HCT116 (cell line): ENCODE measurements at regions not wholly inside any gene's neighbourhood (a gene's known extent, or its start where the extent isn't known, plus 50 kb on each side); places are given as distances from the start of the nearest gene placed in this dataset.

Source experiments
- ATAC-seq: fragments of 200-7000 bp; cut with Tn5 transposase; 2 replicates; pipeline ENCODE4 v1.9.1; 2020; ENCODE audit warnings: mild to moderate bottlenecking, moderate library complexity
- BruUV-seq: library from RNA; stranded (reverse); fragments of 400-500 nt; replicated peaks from 2 replicates; lab custom pipeline; 2021; lab: Mats Ljungman, UMichigan
- CTCF ChIA-PET: fragments of 300-600 bp; sonication (Branson Sonifier 250); formaldehyde crosslinking; loops from one replicate; lab custom pipeline; 2021; ENCODE audit warnings: antibody characterized with exemption; lab: Charles Lee
- POLR2A ChIA-PET: fragments of 300-600, 350-600 bp; sonication (Branson Sonifier 250); formaldehyde crosslinking; loops from one replicate; lab custom pipeline; 2021; ENCODE audit warnings: antibody characterized with exemption; lab: Charles Lee
- RAD21 ChIA-PET, 2 experiments: fragments of 300-600 bp; sonication (Branson Sonifier 250); formaldehyde crosslinking; loops; one replicate each; lab custom pipeline; 2023; ENCODE audit warnings: low total read pairs in 2 of 2; ENCODE audit not compliant: uncharacterized antibody in 2 of 2, unreplicated experiment in 2 of 2, low non-redundant PET in 1 of 2; lab: Charles Lee
- DNase-seq: peaks from one replicate; pipeline ENCODE4 v3.0.0-alpha.2; 2010; ENCODE audit warnings: low read depth, low spot score
- H2AFZ ChIP-seq: fragments of 200-600 bp; shearing (Covaris generic), sonication (generic); 2 replicates; pipeline ENCODE4 v1.6.1; 2017; ENCODE audit warnings: low read depth, mixed run types, mixed read lengths, antibody characterized with exemption, low read length; ENCODE audit not compliant: poor library complexity, severe bottlenecking
- H3K27ac ChIP-seq: 2 replicates; pipeline ENCODE4 v1.5.1; 2012; ENCODE audit warnings: low read depth, low read length
- H3K27me3 ChIP-seq: fragments of 200-600 bp; sonication (generic); 2 replicates; pipeline ENCODE4 v1.6.1; 2016; ENCODE audit warnings: mixed run types, low read length, mixed read lengths; ENCODE audit not compliant: insufficient read depth
- H3K36me3 ChIP-seq, 2 experiments: fragments of 200-500 bp in 1 of 2; fragments of 200-600 bp in 1 of 2; sonication (Bioruptor generic) in 1 of 2; sonication (generic) in 1 of 2; 2 replicates each; pipeline versions ENCODE4 v1.5.1 to v1.6.1; 2014 to 2016; ENCODE audit warnings: low read length in 2 of 2, inconsistent platforms in 1 of 2, mixed read lengths in 1 of 2, mixed run types in 1 of 2; ENCODE audit not compliant: insufficient read depth in 2 of 2, control insufficient read depth in 1 of 2
- H3K4me1 ChIP-seq, 2 experiments: fragments of 200-600 bp in 1 of 2; sonication (generic) in 1 of 2; 2 replicates each; pipeline versions ENCODE4 v1.5.1 to v1.6.1; 2012 to 2017; ENCODE audit warnings: low read length in 2 of 2, inconsistent platforms in 1 of 2, mild to moderate bottlenecking in 1 of 2, mixed read lengths in 1 of 2, mixed run types in 1 of 2, moderate library complexity in 1 of 2; ENCODE audit not compliant: insufficient read depth in 2 of 2, control insufficient read depth in 1 of 2
- H3K4me2 ChIP-seq: fragments of 200-600 bp; sonication (generic); 2 replicates; pipeline ENCODE4 v1.6.1; 2017; ENCODE audit warnings: mixed run types, low read length, mixed read lengths
- H3K4me3 ChIP-seq, 2 experiments: fragments of 200-600 bp in 1 of 2; sonication (generic) in 1 of 2; replicated peaks in 1 of 2; 2 replicates each; pipeline ENCODE4 v1.5.1; 2011 to 2016; ENCODE audit warnings: low read length in 2 of 2, control low read depth in 1 of 2, low read depth in 1 of 2, mild to moderate bottlenecking in 1 of 2, mixed read lengths in 1 of 2, mixed run types in 1 of 2
- H3K79me2 ChIP-seq: fragments of 200-600 bp; sonication (generic); 2 replicates; pipeline ENCODE4 v1.6.1; 2017; ENCODE audit warnings: mild to moderate bottlenecking, mixed run types, low read length, moderate library complexity, mixed read lengths; ENCODE audit not compliant: insufficient read depth
- H3K9ac ChIP-seq: fragments of 200-600 bp; sonication (generic); 2 replicates; pipeline ENCODE4 v1.6.1; 2016; ENCODE audit warnings: low read length, mixed read lengths
- H3K9me2 ChIP-seq: fragments of 200-600 bp; sonication (generic), shearing (Covaris generic); 2 replicates; pipeline ENCODE4 v1.6.1; 2017; ENCODE audit warnings: mixed run types, mild to moderate bottlenecking, moderate library complexity; ENCODE audit not compliant: insufficient read depth
- H3K9me3 ChIP-seq, 2 experiments: fragments of 200-500 bp in 1 of 2; fragments of 200-600 bp in 1 of 2; sonication (Bioruptor generic) in 1 of 2; sonication (generic) in 1 of 2; 2 replicates each; pipeline ENCODE4 v1.6.1; 2014 to 2017; ENCODE audit warnings: low read length in 2 of 2, mixed read lengths in 2 of 2, inconsistent platforms in 1 of 2, low read depth in 1 of 2, mild to moderate bottlenecking in 1 of 2, mixed run types in 1 of 2, moderate library complexity in 1 of 2; ENCODE audit not compliant: control insufficient read depth in 1 of 2, insufficient read depth in 1 of 2
- H4K20me1 ChIP-seq: fragments of 200-600 bp; sonication (generic), shearing (Covaris generic); 2 replicates; pipeline ENCODE4 v1.6.1; 2017; ENCODE audit warnings: mixed run types, mild to moderate bottlenecking, moderate library complexity; ENCODE audit not compliant: insufficient read depth
- CEBPB ChIP-seq: IDR thresholded peaks from 2 replicates; pipeline ENCODE4 v1.6.1; 2012; ENCODE audit warnings: low read depth
- EGR1 ChIP-seq: IDR thresholded peaks from 2 replicates; pipeline ENCODE4 v1.6.1; 2012; ENCODE audit warnings: low read depth
- ELF1 ChIP-seq: IDR thresholded peaks from 2 replicates; pipeline ENCODE4 v1.6.1; 2012; ENCODE audit warnings: low read depth, borderline replicate concordance
- EZH2 ChIP-seq: fragments of 200-600 bp; sonication (generic); IDR thresholded peaks from 2 replicates; pipeline ENCODE4 v1.6.1; 2017; ENCODE audit warnings: antibody characterized with exemption, mixed run types
- EZH2phosphoT487 ChIP-seq: fragments of 200-600 bp; IDR thresholded peaks from 2 replicates; pipeline ENCODE4 v1.6.1; 2018; ENCODE audit warnings: antibody characterized with exemption, borderline replicate concordance
- JUND ChIP-seq: IDR thresholded peaks from 2 replicates; pipeline ENCODE4 v1.6.1; 2012
- POLR2A ChIP-seq: IDR thresholded peaks from 2 replicates; pipeline ENCODE4 v1.7.0; 2011; ENCODE audit warnings: borderline replicate concordance; ENCODE audit not compliant: insufficient read depth, insufficient read length; ENCODE audit errors: extremely low read depth
- POLR2AphosphoS5 ChIP-seq: IDR thresholded peaks from 2 replicates; pipeline ENCODE4 v1.6.1; 2011; ENCODE audit warnings: mild to moderate bottlenecking, low read depth, low read length, moderate library complexity
- RAD21 ChIP-seq: IDR thresholded peaks from 2 replicates; pipeline ENCODE4 v1.6.1; 2012; ENCODE audit warnings: low read depth, mild to moderate bottlenecking
- SIN3A ChIP-seq: IDR thresholded peaks from 2 replicates; pipeline ENCODE4 v1.6.1; 2012; ENCODE audit warnings: low read depth
- SP1 ChIP-seq: IDR thresholded peaks from 2 replicates; pipeline ENCODE4 v1.6.1; 2012; ENCODE audit warnings: low read depth
- TCF7L2 ChIP-seq: IDR thresholded peaks from 2 replicates; pipeline ENCODE4 v1.7.0; 2011; ENCODE audit warnings: borderline replicate concordance, inconsistent platforms; ENCODE audit not compliant: insufficient read depth, insufficient read length; ENCODE audit errors: extremely low read depth
- YY1 ChIP-seq: IDR thresholded peaks from 2 replicates; pipeline ENCODE4 v1.6.1; 2011; ENCODE audit warnings: low read length, low read depth, moderate library complexity, mild to moderate bottlenecking; ENCODE audit not compliant: insufficient replicate concordance; ENCODE audit errors: extremely low read depth
- ZFX ChIP-seq: fragments of 450-650 bp; IDR thresholded peaks from 2 replicates; pipeline ENCODE4 v1.6.1; 2017
- ZNF274 ChIP-seq: fragments of 200-500 bp; sonication (Bioruptor generic); IDR thresholded peaks from 2 replicates; pipeline ENCODE4 v1.6.1; 2014; ENCODE audit warnings: mild to moderate bottlenecking, low read depth, low read length, inconsistent platforms
- intact Hi-C: fragments of 100-400 bp; cut with micrococcal nuclease; formaldehyde crosslinking; loops from 2 replicates; pipeline ENCODE4 v1.10.0; 2022
- TF ChIP-seq, protein P1 (sequence below): IDR thresholded peaks from 2 replicates; pipeline ENCODE4 v1.6.1; 2011; ENCODE audit warnings: mild to moderate bottlenecking, low read length, moderate library complexity; ENCODE audit not compliant: insufficient replicate concordance; ENCODE audit errors: extremely low read depth
- TF ChIP-seq, protein P2 (sequence below), 3 experiments: fragments of 200-600 bp in 1 of 3; sonication (generic) in 1 of 3; IDR thresholded peaks in 2 of 3; conservative IDR thresholded peaks in 1 of 3; 2 replicates each; pipeline ENCODE4 v1.5.1; 2012 to 2017; ENCODE audit warnings: low read depth in 2 of 3, low read length in 2 of 3, antibody characterized with exemption in 1 of 3, borderline replicate concordance in 1 of 3, control low read depth in 1 of 3, mild to moderate bottlenecking in 1 of 3, mixed read lengths in 1 of 3, mixed run types in 1 of 3, moderate library complexity in 1 of 3; ENCODE audit not compliant: insufficient read depth in 1 of 3
- TF ChIP-seq, protein P3 (sequence below): IDR thresholded peaks from 2 replicates; pipeline ENCODE4 v1.6.1; 2012
- TF ChIP-seq, protein P4 (sequence below): IDR thresholded peaks from 2 replicates; pipeline ENCODE4 v1.6.1; 2012; ENCODE audit warnings: low read depth
- TF ChIP-seq, protein P5 (sequence below): IDR thresholded peaks from 2 replicates; pipeline ENCODE4 v1.6.1; 2012

DNA sequence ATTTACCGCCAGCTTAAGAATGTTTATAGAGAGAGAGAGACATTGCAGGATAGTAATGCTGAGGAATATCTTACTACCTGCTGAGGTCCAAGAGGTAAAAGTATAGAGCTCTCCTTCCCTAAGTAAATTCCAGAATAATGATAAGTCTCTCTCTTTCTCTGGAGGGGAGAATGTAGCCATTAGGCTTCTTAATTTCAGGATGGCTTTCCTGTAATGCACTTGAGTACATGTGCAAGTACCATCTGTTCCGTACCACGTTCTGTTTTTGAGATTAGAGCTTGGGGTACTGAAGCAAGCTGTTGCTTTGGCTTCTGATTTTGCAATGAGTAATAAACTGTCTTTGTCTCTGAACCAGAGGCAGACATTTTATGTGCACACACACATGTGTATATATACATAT, 1314.0 kb downstream of the JRKL start:
- no peak overlapping the region for H3K9ac ChIP-seq
- no peak overlapping the region for H2AFZ ChIP-seq
- POLR2A ChIA-PET, result no interaction called here
- peaks cover 0 to 15% of the 10 kb centered on the region in 2 experiments; a peak in 2 of 4 replicates for H3K9me3 ChIP-seq
- H3K27me3 ChIP-seq, result no peaks in the 10 kb centered on the region
- DNase-seq, result no peak
- RAD21 ChIA-PET, result no interaction called here
- H3K27ac ChIP-seq, result no peak overlapping the region
- no peak overlapping the region for H3K4me3 ChIP-seq
- no peak for TF ChIP-seq POLR2A
- no peak for TF ChIP-seq ZFX
- no peak for TF ChIP-seq RAD21
- no peak for TF ChIP-seq EZH2
- TF ChIP-seq EZH2phosphoT487, result no peak
- TF ChIP-seq EGR1, result no peak
- TF ChIP-seq YY1, result no peak
- TF ChIP-seq, protein P1, sequence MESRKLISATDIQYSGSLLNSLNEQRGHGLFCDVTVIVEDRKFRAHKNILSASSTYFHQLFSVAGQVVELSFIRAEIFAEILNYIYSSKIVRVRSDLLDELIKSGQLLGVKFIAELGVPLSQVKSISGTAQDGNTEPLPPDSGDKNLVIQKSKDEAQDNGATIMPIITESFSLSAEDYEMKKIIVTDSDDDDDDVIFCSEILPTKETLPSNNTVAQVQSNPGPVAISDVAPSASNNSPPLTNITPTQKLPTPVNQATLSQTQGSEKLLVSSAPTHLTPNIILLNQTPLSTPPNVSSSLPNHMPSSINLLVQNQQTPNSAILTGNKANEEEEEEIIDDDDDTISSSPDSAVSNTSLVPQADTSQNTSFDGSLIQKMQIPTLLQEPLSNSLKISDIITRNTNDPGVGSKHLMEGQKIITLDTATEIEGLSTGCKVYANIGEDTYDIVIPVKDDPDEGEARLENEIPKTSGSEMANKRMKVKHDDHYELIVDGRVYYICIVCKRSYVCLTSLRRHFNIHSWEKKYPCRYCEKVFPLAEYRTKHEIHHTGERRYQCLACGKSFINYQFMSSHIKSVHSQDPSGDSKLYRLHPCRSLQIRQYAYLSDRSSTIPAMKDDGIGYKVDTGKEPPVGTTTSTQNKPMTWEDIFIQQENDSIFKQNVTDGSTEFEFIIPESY, result no peak
- TF ChIP-seq, protein P2, sequence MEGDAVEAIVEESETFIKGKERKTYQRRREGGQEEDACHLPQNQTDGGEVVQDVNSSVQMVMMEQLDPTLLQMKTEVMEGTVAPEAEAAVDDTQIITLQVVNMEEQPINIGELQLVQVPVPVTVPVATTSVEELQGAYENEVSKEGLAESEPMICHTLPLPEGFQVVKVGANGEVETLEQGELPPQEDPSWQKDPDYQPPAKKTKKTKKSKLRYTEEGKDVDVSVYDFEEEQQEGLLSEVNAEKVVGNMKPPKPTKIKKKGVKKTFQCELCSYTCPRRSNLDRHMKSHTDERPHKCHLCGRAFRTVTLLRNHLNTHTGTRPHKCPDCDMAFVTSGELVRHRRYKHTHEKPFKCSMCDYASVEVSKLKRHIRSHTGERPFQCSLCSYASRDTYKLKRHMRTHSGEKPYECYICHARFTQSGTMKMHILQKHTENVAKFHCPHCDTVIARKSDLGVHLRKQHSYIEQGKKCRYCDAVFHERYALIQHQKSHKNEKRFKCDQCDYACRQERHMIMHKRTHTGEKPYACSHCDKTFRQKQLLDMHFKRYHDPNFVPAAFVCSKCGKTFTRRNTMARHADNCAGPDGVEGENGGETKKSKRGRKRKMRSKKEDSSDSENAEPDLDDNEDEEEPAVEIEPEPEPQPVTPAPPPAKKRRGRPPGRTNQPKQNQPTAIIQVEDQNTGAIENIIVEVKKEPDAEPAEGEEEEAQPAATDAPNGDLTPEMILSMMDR (IDR thresholded peaks at IDR 0.05 in 2 of 3, conservative IDR thresholded peaks at IDR 0.05 in 1 of 3; ENCODE audit: borderline replicate concordance in 1 of 3, insufficient read depth in 1 of 3, low read depth in 2 of 3, low read length in 2 of 3), result no peak
- TF ChIP-seq, protein P3, sequence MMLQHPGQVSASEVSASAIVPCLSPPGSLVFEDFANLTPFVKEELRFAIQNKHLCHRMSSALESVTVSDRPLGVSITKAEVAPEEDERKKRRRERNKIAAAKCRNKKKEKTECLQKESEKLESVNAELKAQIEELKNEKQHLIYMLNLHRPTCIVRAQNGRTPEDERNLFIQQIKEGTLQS, result no peak
- TF ChIP-seq, protein P4, sequence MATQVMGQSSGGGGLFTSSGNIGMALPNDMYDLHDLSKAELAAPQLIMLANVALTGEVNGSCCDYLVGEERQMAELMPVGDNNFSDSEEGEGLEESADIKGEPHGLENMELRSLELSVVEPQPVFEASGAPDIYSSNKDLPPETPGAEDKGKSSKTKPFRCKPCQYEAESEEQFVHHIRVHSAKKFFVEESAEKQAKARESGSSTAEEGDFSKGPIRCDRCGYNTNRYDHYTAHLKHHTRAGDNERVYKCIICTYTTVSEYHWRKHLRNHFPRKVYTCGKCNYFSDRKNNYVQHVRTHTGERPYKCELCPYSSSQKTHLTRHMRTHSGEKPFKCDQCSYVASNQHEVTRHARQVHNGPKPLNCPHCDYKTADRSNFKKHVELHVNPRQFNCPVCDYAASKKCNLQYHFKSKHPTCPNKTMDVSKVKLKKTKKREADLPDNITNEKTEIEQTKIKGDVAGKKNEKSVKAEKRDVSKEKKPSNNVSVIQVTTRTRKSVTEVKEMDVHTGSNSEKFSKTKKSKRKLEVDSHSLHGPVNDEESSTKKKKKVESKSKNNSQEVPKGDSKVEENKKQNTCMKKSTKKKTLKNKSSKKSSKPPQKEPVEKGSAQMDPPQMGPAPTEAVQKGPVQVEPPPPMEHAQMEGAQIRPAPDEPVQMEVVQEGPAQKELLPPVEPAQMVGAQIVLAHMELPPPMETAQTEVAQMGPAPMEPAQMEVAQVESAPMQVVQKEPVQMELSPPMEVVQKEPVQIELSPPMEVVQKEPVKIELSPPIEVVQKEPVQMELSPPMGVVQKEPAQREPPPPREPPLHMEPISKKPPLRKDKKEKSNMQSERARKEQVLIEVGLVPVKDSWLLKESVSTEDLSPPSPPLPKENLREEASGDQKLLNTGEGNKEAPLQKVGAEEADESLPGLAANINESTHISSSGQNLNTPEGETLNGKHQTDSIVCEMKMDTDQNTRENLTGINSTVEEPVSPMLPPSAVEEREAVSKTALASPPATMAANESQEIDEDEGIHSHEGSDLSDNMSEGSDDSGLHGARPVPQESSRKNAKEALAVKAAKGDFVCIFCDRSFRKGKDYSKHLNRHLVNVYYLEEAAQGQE, result no peak
- TF ChIP-seq ELF1, result no peak
- TF ChIP-seq SIN3A, result no peak
- no peak for TF ChIP-seq SP1
- TF ChIP-seq JUND, result no peak
- TF ChIP-seq, protein P5, sequence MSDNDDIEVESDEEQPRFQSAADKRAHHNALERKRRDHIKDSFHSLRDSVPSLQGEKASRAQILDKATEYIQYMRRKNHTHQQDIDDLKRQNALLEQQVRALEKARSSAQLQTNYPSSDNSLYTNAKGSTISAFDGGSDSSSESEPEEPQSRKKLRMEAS, result no peak
- no peak for TF ChIP-seq TCF7L2
- no peak for TF ChIP-seq CEBPB
- TF ChIP-seq ZNF274, result no peak
- TF ChIP-seq POLR2AphosphoS5, result no peak
- TF ChIP-seq, all 23 proteins: peak for 0
- ATAC-seq, result no peak
- H4K20me1 ChIP-seq, result no peaks in the 10 kb centered on the region
- intact Hi-C loops, result no loop called here
- no peak overlapping the region for H3K4me2 ChIP-seq
- H3K9me2 ChIP-seq, result no peaks in the 10 kb centered on the region
- H3K79me2 ChIP-seq, result no peaks in the 10 kb centered on the region
- no peaks in the 10 kb centered on the region for H3K4me1 ChIP-seq
- H3K36me3 ChIP-seq, result no peaks in the 10 kb centered on the region
- no TSS peak for BruUV-seq
- CTCF ChIA-PET, result no interaction called here
